ENCODE measurements at regions not wholly inside any gene's neighbourhood (a gene's known extent, or its start where the extent isn't known, plus 50 kb on each side); places are given as distances from the start of the nearest gene placed in this dataset.
"Not testable (repeated sequence)": the region's sequence is repeated elsewhere in the genome, so short reads cannot be mapped to it uniquely, and the experiment has no call there.

- ATAC-seq (no peak), DNase-seq (no peak)
- Histone ChIP-seq H3K4me3 (no peak overlapping the region), H3K27ac (no peak overlapping the region), H3K9me3 (no peaks in the 10 kb centered on the region), H3K36me3 (no peaks in the 10 kb centered on the region), H3K27me3 (no peaks in the 10 kb centered on the region), H3K4me1 (no peaks in the 10 kb centered on the region)
- intact Hi-C loops (cut with DNase I), result no loop called here
- TF ChIP-seq CTCF (IDR thresholded peaks at IDR 0.05), result no peak
- 78 to 83% methylated on average over 2 of the region's 2 CpGs for WGBS, 2 donors
Measured at GRCh38 chr9:31590091-31590490, 794.4 kb upstream of the ACO1 start.

GRCh38 chr9:31597086-31597485, 787.4 kb upstream of the ACO1 start:
- DNase-seq; H3K4me1 ChIP-seq; H3K27me3 ChIP-seq; intact Hi-C loops (cut with DNase I); H3K9me3 ChIP-seq; H3K36me3 ChIP-seq; H3K4me3 ChIP-seq; H3K27ac ChIP-seq; ATAC-seq: not testable (repeated sequence)
- WGBS, 2 donors, result 88 to 92% methylated on average over 5 of the region's 5 CpGs

DNA sequence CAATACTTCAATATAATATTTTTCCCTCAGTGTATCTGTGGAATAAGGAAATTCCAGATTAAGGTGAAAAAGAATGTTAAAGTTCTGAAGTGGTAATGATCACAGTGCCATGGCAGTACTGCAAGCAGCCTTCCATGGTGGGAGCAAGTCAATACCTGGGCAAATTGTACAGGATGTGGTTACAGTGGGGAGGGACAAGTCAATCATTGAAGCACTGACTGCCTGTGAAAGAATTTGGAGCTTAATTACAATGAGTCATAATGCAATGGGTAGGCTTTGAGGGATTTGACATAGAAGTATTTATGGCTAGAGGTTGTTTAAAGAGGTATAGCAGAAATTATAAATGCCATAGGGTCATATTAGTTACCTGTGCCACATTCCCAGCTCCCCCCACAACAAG, 786.5 kb upstream of the ACO1 start:
- Histone ChIP-seq H3K27me3 (no peaks in the 10 kb centered on the region), H3K27ac (no peak overlapping the region), H3K9me3 (no peaks in the 10 kb centered on the region), H3K4me1 (no peaks in the 10 kb centered on the region), H3K4me3 (no peak overlapping the region), H3K36me3 (no peaks in the 10 kb centered on the region)
- DNase-seq (no peak), ATAC-seq (no peak)
- TF ChIP-seq CTCF (IDR thresholded peaks at IDR 0.05), result no peak
- intact Hi-C loops (cut with DNase I), result no loop called here

GRCh38 chr9:31601666-31602065, 782.8 kb upstream of the ACO1 start:
- Histone ChIP-seq H3K4me1 (no peaks in the 10 kb centered on the region), H3K9me3 (no peaks in the 10 kb centered on the region)
- intact Hi-C loops (cut with DNase I), result no loop called here

GRCh38 chr9:31604531-31604930, 779.9 kb upstream of the ACO1 start:
- no peak overlapping the region for H3K27ac ChIP-seq
- intact Hi-C loops (cut with DNase I), result no loop called here
- no peak for DNase-seq

More at GRCh38 chr9:31601666-31602065, 782.8 kb upstream of the ACO1 start:
- no peak overlapping the region for H3K27ac ChIP-seq
- H3K36me3 ChIP-seq, result no peaks in the 10 kb centered on the region
- TF ChIP-seq CTCF (IDR thresholded peaks at IDR 0.05), result no peak
- ATAC-seq (no peak), DNase-seq (no peak)
- H3K4me3 ChIP-seq, result no peak overlapping the region
- H3K27me3 ChIP-seq, result no peaks in the 10 kb centered on the region

More at GRCh38 chr9:31604531-31604930, 779.9 kb upstream of the ACO1 start:
- Histone ChIP-seq H3K36me3 (no peaks in the 10 kb centered on the region), H3K9me3 (no peaks in the 10 kb centered on the region), H3K4me1 (no peaks in the 10 kb centered on the region), H3K4me3 (no peak overlapping the region), H3K27me3 (no peaks in the 10 kb centered on the region)
- TF ChIP-seq CTCF (IDR thresholded peaks at IDR 0.05), result no peak
- WGBS, 2 donors, result 64 to 85% methylated on average over 1 of the region's 1 CpG
- no peak for ATAC-seq
